GM19035 (cell line): ENCODE measurements at regions not wholly inside any gene's neighbourhood (a gene's known extent, or its start where the extent isn't known, plus 50 kb on each side); places are given as distances from the start of the nearest gene placed in this dataset.

ENCODE experiments used
- ATAC-seq: cut with Tn5 transposase; IDR thresholded peaks from one replicate; pipeline ENCODE4 v1.9.1; 2021; ENCODE audit not compliant: unreplicated experiment

GRCh38 chr17:33750943-33751701 lies 458.0 kb upstream of the ASIC2 start:
- no peak for ATAC-seq

- no peak for ATAC-seq
Measured at GRCh38 chr17:33751702-33752065, 458.6 kb upstream of the ASIC2 start.

- no peak for ATAC-seq
Measured at GRCh38 chr17:33753452-33753851, 460.4 kb upstream of the ASIC2 start.

- no peak for ATAC-seq
Measured at GRCh38 chr17:33756021-33756420, 462.9 kb upstream of the ASIC2 start.

GRCh38 chr17:33765871-33766270 lies 472.8 kb upstream of the ASIC2 start:
- ATAC-seq = no peak

- no peak for ATAC-seq
Measured at GRCh38 chr17:33766721-33767120, 473.6 kb upstream of the ASIC2 start.

- ATAC-seq = no peak
Measured at GRCh38 chr17:33769066-33769465, 476.0 kb upstream of the ASIC2 start.

GRCh38 chr17:33776304-33776703 lies 478.8 kb upstream of the CCL2 start:
- no peak for ATAC-seq

GRCh38 chr17:33776903-33777302 lies 478.2 kb upstream of the CCL2 start:
- ATAC-seq = no peak

GRCh38 chr17:33777674-33778073 lies 477.4 kb upstream of the CCL2 start:
- ATAC-seq = no peak

- no peak for ATAC-seq
Measured at GRCh38 chr17:33778505-33779233, 476.4 kb upstream of the CCL2 start.

GRCh38 chr17:33779234-33779591 lies 475.9 kb upstream of the CCL2 start:
- no peak for ATAC-seq

GRCh38 chr17:33785281-33785680 lies 469.8 kb upstream of the CCL2 start:
- no peak for ATAC-seq

GRCh38 chr17:33786478-33786877 lies 468.6 kb upstream of the CCL2 start:
- no peak for ATAC-seq

GRCh38 chr17:33789658-33790057 lies 465.4 kb upstream of the CCL2 start:
- ATAC-seq = no peak

GRCh38 chr17:33797181-33797580 lies 457.9 kb upstream of the CCL2 start:
- no peak for ATAC-seq

GRCh38 chr17:33798308-33798707 lies 456.8 kb upstream of the CCL2 start:
- ATAC-seq = no peak

GRCh38 chr17:33802349-33803198 lies 452.5 kb upstream of the CCL2 start:
- ATAC-seq = no peak

- no peak for ATAC-seq
Measured at GRCh38 chr17:33803199-33803685, 451.8 kb upstream of the CCL2 start.

GRCh38 chr17:33803686-33804085 lies 451.4 kb upstream of the CCL2 start:
- no peak for ATAC-seq

- no peak for ATAC-seq
Measured at GRCh38 chr17:33804401-33804800, 450.7 kb upstream of the CCL2 start.

- ATAC-seq = no peak
Measured at GRCh38 chr17:33806631-33807030, 448.5 kb upstream of the CCL2 start.
